ACC112 (cell line): ENCODE measurements at regions not wholly inside any gene's neighbourhood (a gene's known extent, or its start where the extent isn't known, plus 50 kb on each side); places are given as distances from the start of the nearest gene placed in this dataset.

Experiments used
- H2AFZ ChIP-seq: fragments of 200-600 bp; sonication (generic); one replicate; pipeline ENCODE4 v1.6.0; 2017; ENCODE audit warnings: antibody characterized with exemption, low read length; ENCODE audit not compliant: unreplicated experiment
- H3K27ac ChIP-seq: fragments of 200-600 bp; sonication (generic); 2 replicates; pipeline ENCODE4 v1.5.1; 2014; ENCODE audit warnings: low read depth, mild to moderate bottlenecking, antibody characterized with exemption, low read length, moderate library complexity
- H3K27me3 ChIP-seq: fragments of 200-600 bp; sonication (generic); 2 replicates; pipeline ENCODE4 v1.6.1; 2014; ENCODE audit warnings: mild to moderate bottlenecking, antibody characterized with exemption, low read length, moderate library complexity, mixed read lengths; ENCODE audit not compliant: insufficient read depth
- H3K36me3 ChIP-seq: fragments of 200-600 bp; sonication (generic); 2 replicates; pipeline ENCODE4 v1.6.1; 2016; ENCODE audit warnings: mild to moderate bottlenecking, antibody characterized with exemption, low read length, moderate library complexity, mixed read lengths; ENCODE audit not compliant: insufficient read depth
- H3K4me1 ChIP-seq: fragments of 200-600 bp; sonication (generic); one replicate; pipeline ENCODE4 v1.6.1; 2016; ENCODE audit warnings: low read length, mixed read lengths; ENCODE audit not compliant: insufficient read depth, unreplicated experiment, control insufficient read depth
- H3K4me3 ChIP-seq: fragments of 200-600 bp; sonication (generic); 2 replicates; pipeline ENCODE4 v1.5.1; 2014; ENCODE audit warnings: mild to moderate bottlenecking, low read depth, low read length
- H3K79me2 ChIP-seq: fragments of 200-600 bp; sonication (generic); one replicate; pipeline ENCODE4 v1.6.0; 2016; ENCODE audit warnings: low read length; ENCODE audit not compliant: control insufficient read depth, unreplicated experiment, insufficient read depth

DNA sequence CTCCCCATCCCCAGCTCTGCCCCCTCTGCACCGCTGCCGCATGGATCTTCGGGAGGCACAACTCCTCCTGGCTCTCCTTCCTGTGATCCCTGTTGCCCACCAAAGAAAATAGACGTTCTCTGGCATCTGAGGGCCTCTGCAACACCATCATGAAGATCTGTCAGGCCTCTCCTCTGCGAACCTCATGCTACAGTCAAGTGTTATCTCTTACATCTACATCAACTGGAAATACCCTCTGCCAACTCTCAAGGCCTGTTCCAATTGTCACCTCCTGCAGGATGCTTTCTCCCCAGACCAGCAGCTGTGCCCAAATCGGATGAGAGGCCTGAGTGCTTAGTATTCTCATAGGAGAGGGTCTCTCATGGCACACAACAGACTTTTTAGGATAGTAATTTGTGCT is 478.4 kb downstream of the BCL11A start:
- H3K27me3 ChIP-seq: no peaks in the 10 kb centered on the region
- no peaks in the 10 kb centered on the region for H3K36me3 ChIP-seq
- no peak overlapping the region for H3K4me3 ChIP-seq
- H3K79me2 ChIP-seq: no peaks in the 10 kb centered on the region
- no peak overlapping the region for H3K27ac ChIP-seq
- no peak overlapping the region for H2AFZ ChIP-seq
- no peaks in the 10 kb centered on the region for H3K4me1 ChIP-seq

- Histone ChIP-seq H3K4me3 (no peak overlapping the region), H3K36me3 (no peaks in the 10 kb centered on the region), H3K4me1 (no peaks in the 10 kb centered on the region), H3K27ac (no peak overlapping the region), H2AFZ (no peak overlapping the region), H3K79me2 (no peaks in the 10 kb centered on the region), H3K27me3 (no peaks in the 10 kb centered on the region)
Observed at GRCh38 chr2:60073201-60073600, 480.3 kb downstream of the BCL11A start.

GRCh38 chr2:60072609-60073008 is 480.8 kb downstream of the BCL11A start:
- Histone ChIP-seq H3K27me3 (no peaks in the 10 kb centered on the region), H3K4me3 (no peak overlapping the region), H3K79me2 (no peaks in the 10 kb centered on the region)

GRCh38 chr2:60071490-60071831 is 482.0 kb downstream of the BCL11A start:
- Histone ChIP-seq H2AFZ (no peak overlapping the region), H3K27ac (no peak overlapping the region), H3K4me3 (no peak overlapping the region), H3K27me3 (no peaks in the 10 kb centered on the region), H3K4me1 (no peaks in the 10 kb centered on the region), H3K36me3 (no peaks in the 10 kb centered on the region), H3K79me2 (no peaks in the 10 kb centered on the region)

More at GRCh38 chr2:60072609-60073008, 480.8 kb downstream of the BCL11A start:
- Histone ChIP-seq H3K4me1 (no peaks in the 10 kb centered on the region), H3K27ac (no peak overlapping the region), H3K36me3 (no peaks in the 10 kb centered on the region), H2AFZ (no peak overlapping the region)

- H3K4me3 ChIP-seq: no peak overlapping the region
- no peaks in the 10 kb centered on the region for H3K27me3 ChIP-seq
- H3K27ac ChIP-seq: no peak overlapping the region
- H3K36me3 ChIP-seq: no peaks in the 10 kb centered on the region
- H3K4me1 ChIP-seq: no peaks in the 10 kb centered on the region
- no peak overlapping the region for H2AFZ ChIP-seq
- H3K79me2 ChIP-seq: no peaks in the 10 kb centered on the region
Observed at GRCh38 chr2:60070736-60071489, 482.5 kb downstream of the BCL11A start.

DNA sequence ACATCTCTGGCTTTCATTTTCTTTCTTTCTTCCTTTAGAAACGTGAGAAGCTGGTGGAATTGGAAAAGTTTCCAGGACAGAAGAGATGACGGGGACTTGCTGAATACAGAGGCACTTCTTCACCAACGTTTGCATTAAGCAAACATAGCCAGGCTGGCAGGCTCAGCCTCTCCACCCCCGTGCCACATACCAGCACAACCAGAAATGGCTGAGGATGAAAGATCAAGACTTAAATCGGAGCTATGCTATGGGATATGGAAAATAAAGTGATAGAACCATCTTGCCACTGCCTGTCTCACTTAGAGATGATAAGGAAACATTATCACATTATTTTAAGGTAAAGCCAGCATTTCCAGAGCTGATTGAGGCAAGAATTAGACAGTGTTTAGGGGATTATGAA is 483.3 kb downstream of the BCL11A start:
- Histone ChIP-seq H3K4me3 (no peak overlapping the region), H3K27ac (no peak overlapping the region), H3K79me2 (no peaks in the 10 kb centered on the region), H3K36me3 (no peaks in the 10 kb centered on the region), H3K27me3 (no peaks in the 10 kb centered on the region), H3K4me1 (no peaks in the 10 kb centered on the region), H2AFZ (no peak overlapping the region)

DNA sequence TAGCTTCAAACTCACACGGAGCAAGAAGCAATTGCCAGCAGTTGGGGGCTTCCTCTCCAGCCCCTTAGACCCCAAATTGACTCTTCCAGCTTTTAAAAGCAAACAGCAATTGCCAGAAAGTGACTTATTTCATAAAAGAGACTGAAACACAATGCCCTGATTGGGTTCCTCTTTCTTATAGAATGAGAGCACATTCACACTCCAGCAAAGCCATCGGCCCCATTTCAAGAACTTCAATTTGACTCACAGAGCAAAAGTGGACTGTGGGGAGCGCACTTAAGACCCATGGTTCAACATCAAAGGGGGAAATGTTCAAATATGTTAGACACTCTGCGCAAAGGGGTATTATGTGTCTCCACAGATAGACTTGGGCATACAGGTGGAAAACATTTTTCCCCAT is 484.7 kb downstream of the BCL11A start:
- Histone ChIP-seq H3K4me3 (no peak overlapping the region), H3K36me3 (no peaks in the 10 kb centered on the region), H2AFZ (no peak overlapping the region), H3K4me1 (no peaks in the 10 kb centered on the region), H3K27me3 (no peaks in the 10 kb centered on the region), H3K27ac (no peak overlapping the region), H3K79me2 (no peaks in the 10 kb centered on the region)

DNA sequence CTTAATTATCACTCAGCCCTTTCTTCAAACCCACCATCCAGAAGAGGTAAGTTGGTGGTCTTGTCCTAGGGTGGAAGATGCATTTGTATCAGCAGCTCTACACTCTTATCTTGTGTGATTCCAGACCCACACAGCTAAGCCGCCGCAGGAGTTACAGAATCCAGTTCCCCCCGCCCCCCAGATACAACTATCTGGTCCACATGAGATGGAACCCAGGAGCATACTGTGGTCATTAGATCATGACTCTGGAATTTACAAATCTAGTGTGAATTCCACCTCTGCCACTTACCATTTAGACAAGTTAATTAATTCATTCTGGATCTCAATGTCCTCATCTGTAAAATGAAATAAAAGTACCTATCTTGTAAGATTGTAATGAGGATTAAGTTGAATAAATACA is 486.4 kb downstream of the BCL11A start:
- no peak overlapping the region for H2AFZ ChIP-seq
- no peak overlapping the region for H3K27ac ChIP-seq
- H3K79me2 ChIP-seq: no peaks in the 10 kb centered on the region
- no peaks in the 10 kb centered on the region for H3K4me1 ChIP-seq
- no peaks in the 10 kb centered on the region for H3K27me3 ChIP-seq
- H3K36me3 ChIP-seq: no peaks in the 10 kb centered on the region
- no peak overlapping the region for H3K4me3 ChIP-seq

DNA sequence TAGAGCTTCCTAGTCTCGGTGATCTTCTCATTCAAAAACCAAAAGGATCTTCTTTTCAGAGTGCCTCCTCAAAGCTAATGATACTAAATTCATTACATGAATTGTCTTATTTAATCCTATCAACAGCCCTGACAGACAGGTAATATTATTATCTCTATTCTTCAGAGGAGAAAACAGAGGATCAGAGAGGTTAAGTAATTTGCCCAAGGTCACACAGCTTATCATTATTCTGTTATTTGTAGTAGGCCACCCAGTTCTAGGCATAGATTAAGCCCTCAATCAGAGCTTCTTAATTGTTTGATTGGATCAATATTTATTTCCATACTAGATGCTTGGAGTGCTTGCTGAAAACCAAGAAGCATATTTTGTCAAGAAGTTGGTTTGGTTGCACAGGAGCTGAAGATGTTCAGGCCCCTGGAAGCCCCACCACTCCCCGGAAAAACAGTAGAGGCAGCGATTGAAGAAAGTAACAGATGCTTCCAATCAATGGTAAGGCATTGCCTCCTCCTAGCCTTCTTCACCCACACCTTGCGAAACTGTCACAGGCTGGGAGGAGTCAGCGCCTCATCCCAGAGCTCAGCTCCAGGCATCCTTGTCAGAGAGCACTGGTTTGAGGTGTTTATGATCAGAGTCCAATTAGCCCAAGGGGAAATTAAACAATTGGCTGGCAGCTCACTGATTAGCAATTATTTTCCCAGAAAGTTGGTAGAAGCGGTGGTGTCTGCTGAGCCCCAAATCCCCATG is 487.2 kb downstream of the BCL11A start:
- Histone ChIP-seq H3K27me3 (no peaks in the 10 kb centered on the region), H3K36me3 (no peaks in the 10 kb centered on the region), H3K4me1 (no peaks in the 10 kb centered on the region), H2AFZ (no peak overlapping the region), H3K4me3 (no peak overlapping the region), H3K27ac (no peak overlapping the region), H3K79me2 (no peaks in the 10 kb centered on the region)

DNA sequence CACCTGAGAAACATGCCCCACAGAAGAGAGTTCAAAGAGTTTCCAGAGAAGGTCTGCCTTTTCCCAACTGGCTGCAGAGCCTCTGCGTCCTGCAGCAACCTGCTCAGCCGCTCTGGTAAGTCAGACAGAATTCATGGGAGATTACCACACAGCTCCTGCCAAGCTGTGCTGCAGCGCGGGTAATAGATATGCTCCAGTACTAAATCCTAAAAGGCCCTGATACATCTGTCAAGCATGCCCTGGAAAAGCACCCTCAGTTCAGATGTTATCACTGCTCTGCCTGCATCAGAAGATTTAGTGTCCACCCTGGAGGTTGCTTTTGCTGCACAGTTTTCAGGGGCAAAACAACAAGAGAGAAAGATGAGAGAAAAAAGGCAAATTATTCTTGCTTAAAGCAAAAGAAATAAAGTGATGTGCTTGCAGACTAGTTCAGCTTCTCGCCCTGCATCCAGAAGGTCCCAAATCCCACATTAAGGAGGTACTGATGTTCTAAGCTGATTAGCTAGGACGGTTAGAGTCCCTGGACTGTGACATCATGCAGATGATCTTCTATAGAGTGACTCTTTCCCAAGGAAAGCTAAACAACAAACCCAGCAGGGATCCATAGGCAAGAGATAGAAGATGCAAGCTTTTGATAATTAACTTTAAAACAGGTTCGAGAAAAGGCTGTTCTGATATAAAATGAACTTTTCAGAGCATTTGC is 488.6 kb downstream of the BCL11A start:
- Histone ChIP-seq H2AFZ (no peak overlapping the region), H3K27ac (no peak overlapping the region), H3K4me1 (no peaks in the 10 kb centered on the region), H3K4me3 (no peak overlapping the region), H3K36me3 (no peaks in the 10 kb centered on the region), H3K79me2 (no peaks in the 10 kb centered on the region), H3K27me3 (no peaks in the 10 kb centered on the region)
